ENCODE measurements at regions not wholly inside any gene's neighbourhood (a gene's known extent, or its start where the extent isn't known, plus 50 kb on each side); places are given as distances from the start of the nearest gene placed in this dataset.

DNA sequence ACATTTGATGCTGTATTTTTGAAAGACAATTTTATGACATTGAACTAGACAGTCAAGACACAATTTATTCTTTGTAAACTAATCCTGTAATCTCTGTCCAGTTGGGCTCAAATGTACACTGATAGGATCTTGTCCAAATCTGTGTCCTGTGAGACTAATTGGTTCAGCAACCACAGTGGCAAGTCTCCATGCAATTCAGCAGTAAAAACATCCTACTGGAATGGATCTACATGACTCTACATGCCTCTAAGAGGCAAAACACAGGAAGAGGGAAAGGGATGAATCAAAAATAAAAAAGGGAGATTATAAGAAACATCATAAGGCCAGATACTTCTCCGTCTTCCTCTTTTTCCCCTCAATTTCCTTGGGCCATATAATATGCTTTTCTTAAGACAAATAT, 1164.2 kb downstream of the NLGN4Y start:
- H4K20me1 ChIP-seq (ENCODE audit: control insufficient read depth, extremely low read depth, insufficient read depth, low read length), result no peaks in the 10 kb centered on the region
- H3K9ac ChIP-seq (ENCODE audit: insufficient read depth, low read length), result no peak overlapping the region
- H3K4me3 ChIP-seq (replicated peaks in 1 of 4; ENCODE audit: control extremely low read depth in 1 of 4, insufficient read depth in 1 of 4, low read depth in 3 of 4, low read length in 4 of 4), result no peak overlapping the region
- H2AFZ ChIP-seq (ENCODE audit: low read length), result no peak overlapping the region
- no peaks in the 10 kb centered on the region for H3K4me1 ChIP-seq (ENCODE audit: control insufficient read depth, extremely low read depth, insufficient read depth, low read length)
- H3K4me2 ChIP-seq (ENCODE audit: extremely low read depth, insufficient read depth, low read length), result no peak overlapping the region
- no peak overlapping the region for H3K27ac ChIP-seq (ENCODE audit: insufficient read depth, low read length)
- H3K9me3 ChIP-seq (ENCODE audit: control insufficient read depth, insufficient read depth, low read depth, low read length), result no peaks in the 10 kb centered on the region
- no peaks in the 10 kb centered on the region for H3K36me3 ChIP-seq (ENCODE audit: control insufficient read depth, insufficient read depth, low read length)
- peak in 1 of 2 donors; percentile 0 for DNase-seq (ENCODE audit: low read depth in 2 of 2)
- H3K79me2 ChIP-seq (ENCODE audit: control insufficient read depth, insufficient read depth, low read length), result no peaks in the 10 kb centered on the region
- TF ChIP-seq EZH2 (IDR thresholded peaks at IDR 0.05; ENCODE audit: low read length, missing control alignments), result no peak
- H3K27me3 ChIP-seq (ENCODE audit: control insufficient read depth, insufficient read depth, low read length), result no peaks in the 10 kb centered on the region

DNA sequence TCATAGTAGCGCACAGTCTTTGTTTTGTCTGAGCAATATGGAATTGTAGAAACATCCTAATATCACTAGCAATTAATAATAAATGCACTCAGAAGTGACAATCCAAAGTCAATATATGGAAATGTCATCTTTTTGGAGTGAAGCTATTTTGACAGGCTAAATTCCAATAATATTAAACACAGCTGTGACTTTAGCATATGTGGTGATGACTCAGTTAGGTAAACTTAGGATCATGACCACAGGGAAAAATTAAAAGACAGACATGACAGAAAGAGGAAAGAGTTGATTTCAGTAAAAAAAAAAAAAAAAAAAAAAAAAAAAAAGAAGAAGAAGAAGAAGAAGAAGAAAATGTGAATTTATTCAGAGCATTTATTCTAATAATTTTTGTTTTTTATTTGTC, 1165.7 kb downstream of the NLGN4Y start:
- no peak for TF ChIP-seq EZH2 (IDR thresholded peaks at IDR 0.05; ENCODE audit: low read length, missing control alignments)
- TF ChIP-seq, protein P1, sequence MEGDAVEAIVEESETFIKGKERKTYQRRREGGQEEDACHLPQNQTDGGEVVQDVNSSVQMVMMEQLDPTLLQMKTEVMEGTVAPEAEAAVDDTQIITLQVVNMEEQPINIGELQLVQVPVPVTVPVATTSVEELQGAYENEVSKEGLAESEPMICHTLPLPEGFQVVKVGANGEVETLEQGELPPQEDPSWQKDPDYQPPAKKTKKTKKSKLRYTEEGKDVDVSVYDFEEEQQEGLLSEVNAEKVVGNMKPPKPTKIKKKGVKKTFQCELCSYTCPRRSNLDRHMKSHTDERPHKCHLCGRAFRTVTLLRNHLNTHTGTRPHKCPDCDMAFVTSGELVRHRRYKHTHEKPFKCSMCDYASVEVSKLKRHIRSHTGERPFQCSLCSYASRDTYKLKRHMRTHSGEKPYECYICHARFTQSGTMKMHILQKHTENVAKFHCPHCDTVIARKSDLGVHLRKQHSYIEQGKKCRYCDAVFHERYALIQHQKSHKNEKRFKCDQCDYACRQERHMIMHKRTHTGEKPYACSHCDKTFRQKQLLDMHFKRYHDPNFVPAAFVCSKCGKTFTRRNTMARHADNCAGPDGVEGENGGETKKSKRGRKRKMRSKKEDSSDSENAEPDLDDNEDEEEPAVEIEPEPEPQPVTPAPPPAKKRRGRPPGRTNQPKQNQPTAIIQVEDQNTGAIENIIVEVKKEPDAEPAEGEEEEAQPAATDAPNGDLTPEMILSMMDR (conservative IDR thresholded peaks at IDR 0.05 in 1 of 2, IDR thresholded peaks at IDR 0.05 in 1 of 2; ENCODE audit: low read depth in 1 of 2, low read length in 2 of 2), result no peak
- no peaks in the 10 kb centered on the region for H4K20me1 ChIP-seq (ENCODE audit: control insufficient read depth, extremely low read depth, insufficient read depth, low read length)
- no peaks in the 10 kb centered on the region for H3K9me3 ChIP-seq (ENCODE audit: control insufficient read depth, insufficient read depth, low read depth, low read length)
- H3K4me2 ChIP-seq (ENCODE audit: extremely low read depth, insufficient read depth, low read length), result no peak overlapping the region
- no peak overlapping the region for H3K4me3 ChIP-seq (replicated peaks in 1 of 4; ENCODE audit: control extremely low read depth in 1 of 4, insufficient read depth in 1 of 4, low read depth in 3 of 4, low read length in 4 of 4)
- no peak overlapping the region for H3K9ac ChIP-seq (ENCODE audit: insufficient read depth, low read length)
- no peaks in the 10 kb centered on the region for H3K4me1 ChIP-seq (ENCODE audit: control insufficient read depth, extremely low read depth, insufficient read depth, low read length)
- no peak overlapping the region for H3K27ac ChIP-seq (ENCODE audit: insufficient read depth, low read length)
- H3K36me3 ChIP-seq (ENCODE audit: control insufficient read depth, insufficient read depth, low read length), result no peaks in the 10 kb centered on the region
- H2AFZ ChIP-seq (ENCODE audit: low read length), result no peak overlapping the region
- no peaks in the 10 kb centered on the region for H3K79me2 ChIP-seq (ENCODE audit: control insufficient read depth, insufficient read depth, low read length)
- no peaks in the 10 kb centered on the region for H3K27me3 ChIP-seq (ENCODE audit: control insufficient read depth, insufficient read depth, low read length)
- peak in 1 of 2 donors; percentile 2 for DNase-seq (ENCODE audit: low read depth in 2 of 2)

DNA sequence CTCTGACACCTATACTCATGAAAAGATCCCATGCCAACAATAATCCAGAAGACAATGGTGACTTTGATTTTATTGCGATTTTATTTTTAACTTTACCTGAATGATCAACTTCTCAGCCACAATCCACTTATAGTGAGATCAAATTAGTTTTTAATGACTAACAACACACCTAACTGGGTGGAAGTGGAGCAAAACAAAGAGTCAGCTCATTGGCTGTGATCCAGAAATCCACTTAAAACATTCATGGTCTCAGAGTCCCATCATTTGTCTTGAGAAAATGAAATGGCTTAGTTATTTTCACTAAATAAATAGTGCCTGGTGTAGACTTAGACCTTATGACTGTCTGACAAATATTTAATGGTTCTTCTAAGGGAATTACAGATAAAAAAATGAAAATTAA, 1177.8 kb downstream of the NLGN4Y start:
- no peak overlapping the region for H3K27ac ChIP-seq (ENCODE audit: insufficient read depth, low read length)
- no peak overlapping the region for H2AFZ ChIP-seq (ENCODE audit: low read length)
- TF ChIP-seq, protein P1 (conservative IDR thresholded peaks at IDR 0.05 in 1 of 2, IDR thresholded peaks at IDR 0.05 in 1 of 2; ENCODE audit: low read depth in 1 of 2, low read length in 2 of 2), result no peak
- no peak for TF ChIP-seq EZH2 (IDR thresholded peaks at IDR 0.05; ENCODE audit: low read length, missing control alignments)
- no peak overlapping the region for H3K4me2 ChIP-seq (ENCODE audit: extremely low read depth, insufficient read depth, low read length)
- no peaks in the 10 kb centered on the region for H3K36me3 ChIP-seq (ENCODE audit: control insufficient read depth, insufficient read depth, low read length)
- no peak overlapping the region for H3K9ac ChIP-seq (ENCODE audit: insufficient read depth, low read length)
- no peaks in the 10 kb centered on the region for H3K79me2 ChIP-seq (ENCODE audit: control insufficient read depth, insufficient read depth, low read length)
- no peaks in the 10 kb centered on the region for H3K27me3 ChIP-seq (ENCODE audit: control insufficient read depth, insufficient read depth, low read length)
- no peak for DNase-seq (ENCODE audit: low read depth in 2 of 2)
- no peaks in the 10 kb centered on the region for H3K4me1 ChIP-seq (ENCODE audit: control insufficient read depth, extremely low read depth, insufficient read depth, low read length)
- H3K9me3 ChIP-seq (ENCODE audit: control insufficient read depth, insufficient read depth, low read depth, low read length), result no peaks in the 10 kb centered on the region
- H3K4me3 ChIP-seq (replicated peaks in 1 of 4; ENCODE audit: control extremely low read depth in 1 of 4, insufficient read depth in 1 of 4, low read depth in 3 of 4, low read length in 4 of 4), result no peak overlapping the region
- H4K20me1 ChIP-seq (ENCODE audit: control insufficient read depth, extremely low read depth, insufficient read depth, low read length), result no peaks in the 10 kb centered on the region
